ENCODE measurements at regions not wholly inside any gene's neighbourhood (a gene's known extent, or its start where the extent isn't known, plus 50 kb on each side); places are given as distances from the start of the nearest gene placed in this dataset.

DNA sequence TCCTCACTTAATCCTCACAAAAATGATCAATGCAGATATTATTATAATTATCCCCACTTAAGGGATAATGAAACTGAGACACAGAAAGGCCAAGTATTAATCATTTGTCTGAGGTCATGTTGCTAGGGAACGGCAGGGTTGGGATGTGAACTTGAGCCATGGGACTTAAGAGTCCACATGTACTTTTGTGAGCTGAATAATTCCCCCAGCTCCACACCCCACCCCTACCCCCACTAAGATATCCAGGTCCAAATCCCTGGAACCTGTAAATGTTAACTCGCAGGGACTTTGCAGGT, 290.5 kb upstream of the GADL1 start:
- no peaks in the 10 kb centered on the region for H3K36me3 ChIP-seq (ENCODE audit: control insufficient read depth in 2 of 2, extremely low read depth in 1 of 2, insufficient read depth in 2 of 2, low read length in 2 of 2)
- H2AFZ ChIP-seq (ENCODE audit: control insufficient read depth, low read length), result no peak overlapping the region
- H3K9me3 ChIP-seq (ENCODE audit: control insufficient read depth, low read depth, low read length), result no peaks in the 10 kb centered on the region
- H3K4me3 ChIP-seq (ENCODE audit: control insufficient read depth in 2 of 3, extremely low read depth in 1 of 3, insufficient read depth in 2 of 3, low read depth in 1 of 3, low read length in 3 of 3), result no peak overlapping the region
- no peak overlapping the region for H3K27ac ChIP-seq (ENCODE audit: control insufficient read depth, insufficient read depth, low read length)
- H3K9ac ChIP-seq (ENCODE audit: control insufficient read depth, extremely low read depth, insufficient read depth, low read length), result no peak overlapping the region
- no peak for TF ChIP-seq EZH2 (IDR thresholded peaks at IDR 0.05; ENCODE audit: low read length)
- TF ChIP-seq, protein P1, sequence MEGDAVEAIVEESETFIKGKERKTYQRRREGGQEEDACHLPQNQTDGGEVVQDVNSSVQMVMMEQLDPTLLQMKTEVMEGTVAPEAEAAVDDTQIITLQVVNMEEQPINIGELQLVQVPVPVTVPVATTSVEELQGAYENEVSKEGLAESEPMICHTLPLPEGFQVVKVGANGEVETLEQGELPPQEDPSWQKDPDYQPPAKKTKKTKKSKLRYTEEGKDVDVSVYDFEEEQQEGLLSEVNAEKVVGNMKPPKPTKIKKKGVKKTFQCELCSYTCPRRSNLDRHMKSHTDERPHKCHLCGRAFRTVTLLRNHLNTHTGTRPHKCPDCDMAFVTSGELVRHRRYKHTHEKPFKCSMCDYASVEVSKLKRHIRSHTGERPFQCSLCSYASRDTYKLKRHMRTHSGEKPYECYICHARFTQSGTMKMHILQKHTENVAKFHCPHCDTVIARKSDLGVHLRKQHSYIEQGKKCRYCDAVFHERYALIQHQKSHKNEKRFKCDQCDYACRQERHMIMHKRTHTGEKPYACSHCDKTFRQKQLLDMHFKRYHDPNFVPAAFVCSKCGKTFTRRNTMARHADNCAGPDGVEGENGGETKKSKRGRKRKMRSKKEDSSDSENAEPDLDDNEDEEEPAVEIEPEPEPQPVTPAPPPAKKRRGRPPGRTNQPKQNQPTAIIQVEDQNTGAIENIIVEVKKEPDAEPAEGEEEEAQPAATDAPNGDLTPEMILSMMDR (optimal IDR thresholded peaks at IDR 0.05 in 1 of 3, IDR thresholded peaks at IDR 0.05 in 1 of 3, conservative IDR thresholded peaks at IDR 0.05 in 1 of 3; ENCODE audit: extremely low read depth in 1 of 3, insufficient read depth in 2 of 3, low read length in 3 of 3), result no peak
- H3K9me1 ChIP-seq (ENCODE audit: control insufficient read depth, extremely low read depth, insufficient read depth, low read length), result no peaks in the 10 kb centered on the region
- H3K79me2 ChIP-seq (ENCODE audit: control insufficient read depth, insufficient read depth, low read length), result no peaks in the 10 kb centered on the region
- dilution Hi-C loops (cut with MboI; ENCODE audit: extremely low pct_ligation_motif_present, low sequenced_read_pairs), result no loop called here
- H3K27me3 ChIP-seq (ENCODE audit: control insufficient read depth, extremely low read depth, insufficient read depth, low read length), result no peaks in the 10 kb centered on the region
- no peak overlapping the region for H3K4me2 ChIP-seq (ENCODE audit: control insufficient read depth, extremely low read depth, insufficient read depth, low read depth, low read length)
- DNase-seq (ENCODE audit: low read depth, low spot score) (no peak), FAIRE-seq (no peak)
- H3K4me1 ChIP-seq (ENCODE audit: control insufficient read depth, extremely low read depth, insufficient read depth, low read length), result no peaks in the 10 kb centered on the region
- H4K20me1 ChIP-seq (ENCODE audit: control insufficient read depth, extremely low read depth, insufficient read depth, low read length), result no peaks in the 10 kb centered on the region

DNA sequence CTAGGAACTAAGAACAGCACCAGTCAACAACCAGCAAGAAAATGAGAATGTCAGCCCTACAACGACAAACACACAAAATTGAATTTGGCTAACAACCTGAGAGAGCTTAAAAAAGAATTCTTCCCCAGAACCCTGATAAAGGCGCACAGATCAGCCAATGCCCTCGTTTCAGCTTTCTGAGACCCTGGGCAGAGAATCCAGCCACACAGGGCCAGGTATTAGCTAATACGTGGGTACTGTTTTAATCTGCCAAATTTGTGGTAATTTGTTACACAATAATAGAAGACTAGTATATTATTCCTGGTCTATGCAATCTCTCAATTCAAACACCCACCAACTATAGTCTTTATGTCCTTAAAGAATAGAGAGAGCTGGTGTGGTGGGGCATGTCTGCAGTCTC, 291.6 kb upstream of the GADL1 start:
- Histone ChIP-seq H3K9me1 (ENCODE audit: control insufficient read depth, extremely low read depth, insufficient read depth, low read length) (no peaks in the 10 kb centered on the region), H3K79me2 (ENCODE audit: control insufficient read depth, insufficient read depth, low read length) (no peaks in the 10 kb centered on the region), H3K4me2 (ENCODE audit: control insufficient read depth, extremely low read depth, insufficient read depth, low read depth, low read length) (no peak overlapping the region), H3K27ac (ENCODE audit: control insufficient read depth, insufficient read depth, low read length) (no peak overlapping the region), H3K4me3 (ENCODE audit: control insufficient read depth in 2 of 3, extremely low read depth in 1 of 3, insufficient read depth in 2 of 3, low read depth in 1 of 3, low read length in 3 of 3) (no peak overlapping the region), H4K20me1 (ENCODE audit: control insufficient read depth, extremely low read depth, insufficient read depth, low read length) (no peaks in the 10 kb centered on the region), H3K9me3 (ENCODE audit: control insufficient read depth, low read depth, low read length) (no peaks in the 10 kb centered on the region), H3K27me3 (ENCODE audit: control insufficient read depth, extremely low read depth, insufficient read depth, low read length) (no peaks in the 10 kb centered on the region), H3K9ac (ENCODE audit: control insufficient read depth, extremely low read depth, insufficient read depth, low read length) (no peak overlapping the region), H3K4me1 (ENCODE audit: control insufficient read depth, extremely low read depth, insufficient read depth, low read length) (no peaks in the 10 kb centered on the region), H2AFZ (ENCODE audit: control insufficient read depth, low read length) (no peak overlapping the region), H3K36me3 (ENCODE audit: control insufficient read depth in 2 of 2, extremely low read depth in 1 of 2, insufficient read depth in 2 of 2, low read length in 2 of 2) (no peaks in the 10 kb centered on the region)
- FAIRE-seq (no peak), DNase-seq (ENCODE audit: low read depth, low spot score) (no peak)
- dilution Hi-C loops (cut with MboI; ENCODE audit: extremely low pct_ligation_motif_present, low sequenced_read_pairs), result no loop called here
- TF ChIP-seq EZH2 (IDR thresholded peaks at IDR 0.05; ENCODE audit: low read length), result no peak
- TF ChIP-seq, protein P1 (optimal IDR thresholded peaks at IDR 0.05 in 1 of 3, IDR thresholded peaks at IDR 0.05 in 1 of 3, conservative IDR thresholded peaks at IDR 0.05 in 1 of 3; ENCODE audit: extremely low read depth in 1 of 3, insufficient read depth in 2 of 3, low read length in 3 of 3), result no peak

Measured in keratinocyte (primary cell).